GM18873 (cell line): ENCODE measurements at regions not wholly inside any gene's neighbourhood (a gene's known extent, or its start where the extent isn't known, plus 50 kb on each side); places are given as distances from the start of the nearest gene placed in this dataset.

Source experiments
- ATAC-seq: cut with Tn5 transposase; IDR thresholded peaks from one replicate; pipeline ENCODE4 v1.9.1; 2021; ENCODE audit warnings: mild to moderate bottlenecking, moderate library complexity, moderate number of reproducible peaks; ENCODE audit not compliant: unreplicated experiment, low FRiP score

DNA sequence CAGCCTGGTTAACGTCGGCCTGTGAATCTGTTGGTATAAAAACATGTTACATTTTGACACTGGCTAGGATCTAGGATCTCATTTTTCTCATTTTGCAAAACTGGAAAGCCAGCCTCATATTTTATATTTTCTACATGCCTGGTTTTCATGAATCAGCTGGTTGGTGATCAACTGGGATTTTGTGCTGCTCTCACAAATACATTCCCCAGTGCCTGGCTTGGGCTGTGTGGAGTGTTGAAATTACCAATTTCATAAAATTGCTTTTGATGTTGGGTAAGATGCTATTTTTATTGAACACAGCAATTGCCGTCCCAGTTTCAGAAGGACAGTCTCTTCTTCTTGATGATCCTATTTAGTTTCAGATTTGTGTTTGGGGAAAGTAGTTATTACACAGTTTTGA, 604.3 kb downstream of the TAFA4 start:
- no peak for ATAC-seq

DNA sequence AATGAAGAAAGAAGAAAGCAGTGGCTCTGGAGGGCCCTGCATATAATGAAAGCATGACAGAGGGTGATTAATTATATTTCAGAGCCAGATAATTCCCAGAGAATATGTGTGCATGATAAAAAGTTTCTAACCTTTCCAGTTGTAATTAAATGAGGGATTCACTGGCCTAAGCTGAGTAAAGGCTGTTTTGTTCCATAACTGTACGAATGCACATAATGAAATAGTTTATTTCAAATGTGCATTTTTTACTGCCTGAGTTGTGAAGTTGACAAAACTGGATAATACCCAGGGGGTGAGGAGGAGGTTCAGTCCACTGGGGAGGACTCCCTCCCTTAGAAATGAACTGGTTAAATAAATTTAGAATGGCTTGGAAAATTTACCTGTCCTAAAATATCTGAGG, 616.4 kb downstream of the TAFA4 start:
- ATAC-seq: no peak

DNA sequence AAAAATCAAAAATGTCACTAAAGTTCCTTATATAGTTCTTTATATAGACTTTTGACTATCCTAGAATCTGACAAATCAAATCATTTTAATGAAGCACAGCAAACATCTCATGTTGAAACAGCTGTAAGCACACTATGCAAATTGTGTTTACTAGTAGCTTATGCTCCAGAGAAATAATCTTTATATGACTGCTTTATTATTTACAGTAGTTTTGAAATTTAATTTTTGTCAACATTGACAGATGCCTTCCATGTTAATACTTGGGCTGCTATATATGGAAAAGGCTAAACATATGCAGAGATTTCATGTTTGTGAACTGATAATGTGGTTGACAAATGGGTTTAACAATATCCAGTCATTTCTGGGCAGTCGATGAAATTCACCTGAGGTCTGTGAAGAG, 616.8 kb downstream of the TAFA4 start:
- ATAC-seq: no peak

DNA sequence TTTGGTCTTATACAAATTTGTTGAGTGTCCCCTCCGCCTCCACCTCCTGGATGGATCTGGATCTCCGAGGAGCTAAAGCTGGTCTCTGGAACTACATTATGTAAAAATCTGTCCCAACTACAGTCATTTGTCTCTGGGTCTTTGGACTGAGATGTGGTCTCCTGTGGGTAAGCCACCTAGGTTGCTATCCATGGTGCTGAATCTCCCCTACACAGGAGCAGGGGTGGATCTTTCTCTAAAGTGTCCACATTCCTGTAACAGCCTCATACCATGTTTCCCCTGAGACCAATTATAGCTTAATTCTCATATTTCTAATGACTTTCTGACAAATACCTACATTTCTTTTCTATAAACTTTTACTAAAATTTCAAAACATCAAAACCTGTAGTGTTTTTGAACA, 625.8 kb downstream of the TAFA4 start:
- ATAC-seq: no peak

DNA sequence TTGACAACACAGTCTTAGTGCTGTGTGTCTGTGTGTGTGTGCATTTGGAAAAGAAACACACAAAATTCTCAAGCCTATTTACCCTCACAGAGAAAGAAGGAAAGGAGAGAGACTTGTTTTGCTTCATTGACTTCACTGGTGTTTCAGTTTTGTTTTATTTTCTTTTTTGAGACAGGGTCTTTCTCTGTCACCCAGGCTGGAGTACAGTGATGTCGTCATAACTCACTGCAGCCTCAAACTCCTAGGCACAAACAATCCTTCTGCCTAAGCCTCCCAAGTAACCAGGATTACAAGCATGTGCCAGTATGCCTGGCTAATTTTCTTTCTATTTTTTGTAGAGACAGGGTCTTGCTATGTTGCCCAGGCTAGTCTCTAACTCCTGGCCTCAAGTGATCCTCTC, 636.9 kb downstream of the TAFA4 start:
- ATAC-seq: no peak

DNA sequence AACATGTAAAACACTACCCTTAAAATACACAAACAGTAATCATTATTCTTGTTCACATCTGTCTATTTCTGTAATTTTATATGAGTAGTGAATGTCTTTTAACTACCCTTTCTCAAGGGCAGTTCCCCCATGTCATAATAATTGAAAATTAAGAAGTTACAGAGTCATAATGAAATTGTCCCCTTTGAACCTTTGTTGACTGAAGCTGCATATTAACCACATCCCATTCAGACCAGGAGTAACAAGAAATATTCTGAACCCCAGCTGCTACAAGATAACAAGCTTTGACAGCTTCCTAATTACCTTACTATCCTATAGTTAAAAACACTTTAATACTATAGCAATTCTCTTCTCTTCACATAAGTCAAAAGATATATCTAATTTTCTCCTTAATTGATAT, 635.9 kb upstream of the SUCLG2 start:
- ATAC-seq: no peak

DNA sequence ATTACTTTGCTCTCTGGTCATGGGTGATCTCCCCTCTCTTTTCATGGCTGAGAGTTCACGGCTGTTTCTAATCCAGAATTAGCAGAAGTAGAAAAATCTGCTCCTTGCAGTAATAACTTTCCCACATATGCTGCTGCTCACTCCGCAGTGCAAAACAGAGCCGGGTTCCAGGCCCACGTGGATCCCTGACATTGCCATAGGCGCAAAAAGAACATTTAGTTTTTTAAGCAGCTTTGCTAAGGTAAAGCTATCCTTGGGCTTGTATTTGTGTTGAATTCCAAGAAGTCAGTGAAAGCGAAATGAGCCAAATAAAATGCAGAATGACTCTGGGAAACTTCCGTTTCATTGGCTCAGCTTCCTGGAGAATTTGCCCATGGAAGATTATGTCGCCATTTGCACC, 633.7 kb upstream of the SUCLG2 start:
- no peak for ATAC-seq

DNA sequence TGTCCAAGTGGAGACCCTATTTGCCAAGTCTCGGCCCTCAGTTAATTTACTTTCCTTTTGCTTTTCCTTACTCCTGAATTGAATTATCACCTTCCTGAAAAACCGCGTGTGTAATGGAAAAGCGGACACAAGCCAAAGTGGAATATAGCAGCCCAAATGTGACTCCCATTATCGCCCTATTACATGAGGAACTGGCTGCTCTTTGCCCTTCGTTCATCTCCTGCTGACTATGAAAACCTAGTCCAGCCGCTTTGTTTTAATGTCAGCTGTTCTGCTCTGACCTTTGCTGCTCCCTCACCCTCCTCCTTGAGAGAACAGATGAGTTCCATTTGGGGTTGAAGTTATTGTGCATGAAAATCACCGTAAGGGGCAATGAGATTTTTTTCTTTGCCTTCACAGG, 632.7 kb upstream of the SUCLG2 start:
- ATAC-seq: no peak

DNA sequence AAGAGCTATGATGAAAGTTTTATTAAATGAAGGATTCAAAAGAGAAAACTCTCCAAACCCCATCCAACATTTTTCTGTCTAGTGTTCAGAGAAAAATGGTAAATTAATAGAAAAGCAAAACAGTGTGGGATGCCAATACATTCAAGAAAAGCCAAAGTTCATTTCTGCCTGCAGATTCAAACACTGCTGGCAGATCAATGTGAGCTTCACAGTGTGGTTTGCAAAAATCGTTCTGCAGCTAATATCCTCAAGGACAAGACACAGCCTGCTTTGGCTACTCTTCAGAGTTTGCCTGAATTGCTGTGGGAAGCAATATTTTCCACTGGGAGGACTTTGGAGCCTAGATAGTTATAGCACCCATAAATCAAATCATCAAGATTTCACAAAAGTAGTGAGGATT, 619.9 kb upstream of the SUCLG2 start:
- no peak for ATAC-seq

DNA sequence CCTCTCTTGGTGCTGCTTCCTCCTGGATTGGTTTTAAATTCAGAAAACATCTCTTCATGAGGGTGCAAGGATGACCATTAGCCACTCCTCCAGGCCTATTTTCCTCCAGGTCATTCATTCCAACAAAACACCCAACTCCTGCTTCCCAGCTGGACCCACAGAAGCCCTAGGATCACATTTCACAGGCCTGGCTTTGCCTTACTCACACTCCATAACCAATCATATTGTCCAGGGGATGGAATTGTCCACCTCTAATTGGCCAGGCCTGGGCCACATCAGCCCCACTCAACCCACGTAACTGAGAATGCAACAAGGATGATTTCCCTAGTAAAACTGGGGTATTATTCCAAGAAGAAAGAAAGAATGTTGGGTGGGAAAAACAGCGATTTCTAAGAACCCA, 616.7 kb upstream of the SUCLG2 start:
- no peak for ATAC-seq

DNA sequence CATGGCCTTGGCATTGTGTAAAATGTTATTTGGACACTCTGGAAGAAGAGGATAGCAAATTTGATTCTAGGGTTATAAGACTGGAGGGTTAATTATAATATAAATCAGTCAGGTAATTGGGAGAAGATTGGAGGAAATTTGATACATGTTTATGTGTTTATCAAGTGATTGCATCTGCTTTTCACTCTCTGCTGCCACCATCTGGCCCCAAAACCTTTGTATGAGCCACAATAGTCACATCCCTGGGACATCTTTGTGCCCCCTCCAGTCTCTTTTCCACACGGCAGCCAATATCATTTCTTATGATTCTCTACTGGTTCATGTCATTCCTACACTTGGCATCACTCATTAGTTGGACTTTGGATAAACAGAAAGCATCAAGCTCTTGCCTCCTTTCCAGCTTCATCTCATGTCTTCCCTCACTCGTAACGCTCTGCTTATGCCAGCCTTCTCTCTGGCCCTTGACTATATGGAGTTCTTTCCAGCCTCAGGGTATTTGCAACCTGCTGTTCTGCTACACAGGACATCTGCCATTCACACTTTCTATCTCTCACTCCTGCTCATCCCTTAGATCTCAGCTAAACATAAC, 602.3 kb upstream of the SUCLG2 start:
- no peak for ATAC-seq

DNA sequence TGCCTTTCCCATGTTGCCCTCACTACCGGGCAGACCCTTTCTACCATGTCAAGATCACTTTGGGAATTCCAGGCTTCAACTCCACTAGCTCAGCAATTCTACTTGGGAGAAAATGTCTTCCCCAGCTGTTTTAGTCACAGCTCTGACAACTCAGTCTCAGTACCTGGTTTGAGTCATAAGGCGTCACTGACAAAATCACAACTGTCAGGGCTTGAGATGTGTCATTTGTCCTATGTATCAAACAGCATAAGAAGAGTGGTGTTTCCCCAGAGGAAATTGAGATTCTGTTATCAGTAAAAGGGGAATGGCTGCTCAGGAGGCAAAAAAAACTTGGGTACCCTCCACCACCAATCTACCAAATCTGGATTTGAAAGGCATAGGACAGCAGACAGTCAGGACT, 594.9 kb upstream of the SUCLG2 start:
- no peak for ATAC-seq

DNA sequence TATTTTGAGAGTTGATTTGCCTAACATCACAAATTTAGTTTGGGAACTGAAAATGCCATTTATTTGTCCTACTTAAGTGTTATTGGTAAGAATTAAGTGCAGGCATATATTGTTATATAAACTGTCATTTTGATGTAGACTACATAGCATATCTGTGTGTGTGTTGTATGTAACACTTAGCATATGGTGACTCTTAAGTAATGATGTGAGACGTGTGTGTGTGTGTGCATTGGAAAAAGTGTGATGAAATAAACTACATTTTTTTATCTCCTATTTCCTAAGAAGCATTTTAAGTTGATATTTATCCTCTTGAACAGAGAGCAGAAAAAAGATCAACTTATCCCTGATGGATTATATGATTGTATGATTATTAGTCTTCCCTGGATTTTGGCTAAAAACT, 588.2 kb upstream of the SUCLG2 start:
- no peak for ATAC-seq

DNA sequence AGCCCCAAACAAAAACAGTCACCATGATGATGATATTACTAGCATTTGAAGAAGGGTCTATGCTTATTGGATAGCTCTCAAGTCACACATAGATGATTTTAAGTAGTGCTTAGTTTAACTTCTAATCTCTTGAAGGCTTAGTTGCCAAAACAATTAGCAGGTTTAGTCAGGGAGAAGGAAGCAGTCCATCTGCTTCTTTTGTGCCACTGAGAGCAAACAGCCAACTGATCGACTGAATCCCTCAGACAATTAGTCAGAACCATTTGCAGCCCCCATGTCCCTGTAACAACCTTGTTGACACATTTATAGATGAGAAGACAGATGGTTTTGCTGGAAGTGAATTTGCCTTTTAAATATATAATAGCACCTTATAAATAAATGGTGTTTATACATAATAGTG, 585.1 kb upstream of the SUCLG2 start:
- ATAC-seq: no peak

DNA sequence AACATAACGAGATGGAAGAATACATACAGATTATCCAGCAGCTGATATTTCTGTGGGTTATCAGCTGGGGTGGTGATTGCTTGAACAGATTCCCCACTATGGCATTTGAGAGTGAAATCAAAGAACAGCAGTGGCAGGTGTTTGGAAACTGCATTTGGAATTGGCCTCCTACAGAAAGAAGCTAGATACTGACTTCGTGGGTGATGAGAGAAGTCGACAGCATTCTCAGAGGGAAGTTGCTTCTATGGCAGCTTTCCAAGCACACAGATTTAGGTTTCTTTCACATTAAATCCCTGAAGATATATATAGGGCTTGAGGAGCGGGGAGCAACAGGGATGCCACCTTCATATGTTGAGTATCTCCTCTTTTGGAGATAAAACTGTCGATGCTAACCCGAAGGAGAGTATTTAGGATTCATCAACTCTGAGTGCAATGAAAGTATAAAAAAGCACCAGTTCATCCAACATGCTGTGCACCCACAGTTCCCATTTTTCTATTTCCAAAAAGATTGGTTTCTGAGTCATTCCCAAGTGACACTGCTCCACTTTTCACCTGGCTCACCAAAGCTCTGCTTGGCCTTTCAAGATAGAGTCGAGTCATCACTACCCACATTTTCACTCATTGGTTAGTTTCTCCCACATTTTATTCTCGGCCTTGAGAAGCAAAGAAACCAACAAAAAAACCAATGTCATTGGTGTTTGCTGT, 579.8 kb upstream of the SUCLG2 start:
- ATAC-seq: no peak

DNA sequence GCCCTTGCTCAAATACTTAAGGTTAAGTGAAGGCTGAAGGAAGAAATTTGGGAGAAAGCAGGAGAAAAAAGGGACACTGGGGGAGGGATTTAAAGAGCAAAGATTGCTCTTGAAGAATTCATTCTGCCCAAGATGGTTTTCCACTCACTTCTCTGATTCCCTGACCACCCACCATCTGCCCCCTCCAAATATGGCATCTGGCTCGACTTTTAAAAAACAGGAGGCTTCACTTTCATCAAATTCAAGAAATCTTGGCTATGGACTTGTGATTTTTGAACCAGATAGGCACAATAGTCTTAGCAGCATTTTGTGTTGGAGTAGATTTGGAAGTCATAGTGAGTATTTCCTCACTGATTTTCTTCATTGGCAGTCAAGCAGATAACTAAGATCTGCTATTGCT, 574.4 kb upstream of the SUCLG2 start:
- ATAC-seq: no peak

DNA sequence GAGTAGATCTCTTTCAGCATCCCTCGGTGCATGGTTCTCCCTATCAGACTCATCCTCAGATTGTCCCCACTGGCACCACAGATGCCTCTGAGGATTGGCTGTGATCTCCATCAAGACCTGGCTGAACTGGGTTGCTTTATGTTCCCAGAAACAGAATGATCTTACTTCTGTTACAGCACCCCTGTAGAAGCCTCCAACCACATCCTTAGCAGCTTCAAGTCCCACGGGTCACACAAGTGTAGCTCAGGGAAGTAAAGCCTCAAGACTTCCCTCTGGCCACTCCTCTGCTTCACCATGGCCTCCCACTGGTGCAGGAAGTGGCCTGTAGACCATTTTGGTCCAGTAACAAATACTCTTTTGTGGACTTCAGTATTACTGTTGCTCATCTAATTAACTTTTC, 566.4 kb upstream of the SUCLG2 start:
- no peak for ATAC-seq

DNA sequence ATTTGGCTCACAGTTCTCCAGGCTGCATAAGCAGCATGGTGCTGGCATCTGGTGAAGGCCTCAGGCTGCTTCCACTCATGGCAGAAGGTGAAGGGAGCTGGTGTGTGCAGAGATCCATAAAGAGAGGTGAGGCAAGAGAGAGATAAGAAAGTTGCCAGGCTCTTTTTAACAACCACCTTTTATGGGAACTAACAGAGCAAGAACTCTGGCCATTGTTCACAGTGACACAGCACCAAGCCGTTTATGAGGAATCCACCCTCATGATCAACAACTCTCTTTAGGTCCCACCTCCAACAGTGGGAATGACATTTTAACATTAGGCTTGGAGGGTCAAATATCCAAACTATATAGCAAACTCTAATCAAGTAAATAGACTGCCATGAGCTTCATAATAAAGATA, 557.2 kb upstream of the SUCLG2 start:
- ATAC-seq: no peak

DNA sequence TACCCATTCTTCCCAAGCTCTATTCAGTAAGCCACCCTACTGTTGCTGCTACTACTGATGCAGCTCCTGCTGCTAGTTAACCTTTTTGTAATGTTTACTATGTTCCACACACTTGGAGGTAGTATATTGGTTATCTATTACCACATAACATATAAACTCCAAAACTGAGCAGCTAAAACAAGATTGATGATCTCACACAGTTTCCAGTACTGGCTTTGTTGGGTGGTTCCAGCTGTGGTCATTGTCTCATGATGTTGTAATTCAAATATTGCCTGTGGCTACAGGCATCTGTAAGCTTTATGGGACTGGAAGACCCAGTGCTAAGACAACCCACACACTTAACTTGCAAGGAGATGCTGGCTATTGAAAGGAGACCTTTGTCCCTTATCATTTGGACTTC, 556.2 kb upstream of the SUCLG2 start:
- ATAC-seq: no peak

DNA sequence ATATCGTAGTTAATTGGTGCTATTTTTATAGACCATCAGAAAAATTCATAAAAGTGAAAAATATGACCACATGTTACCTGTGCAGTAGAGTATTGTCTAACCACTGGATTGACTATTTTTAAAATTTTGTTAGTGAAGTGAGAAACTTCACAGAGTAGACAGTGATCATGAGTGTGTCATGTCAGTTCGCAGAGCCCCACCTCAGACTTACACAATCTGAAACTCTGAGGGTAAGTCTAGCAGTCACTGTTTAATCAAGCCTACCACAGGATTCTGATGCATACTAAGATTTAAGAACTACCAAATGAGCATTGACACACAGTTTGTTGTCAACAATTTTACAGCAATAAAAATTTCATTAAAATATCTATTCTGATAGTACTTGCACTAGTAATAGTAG, 552.9 kb upstream of the SUCLG2 start:
- no peak for ATAC-seq

DNA sequence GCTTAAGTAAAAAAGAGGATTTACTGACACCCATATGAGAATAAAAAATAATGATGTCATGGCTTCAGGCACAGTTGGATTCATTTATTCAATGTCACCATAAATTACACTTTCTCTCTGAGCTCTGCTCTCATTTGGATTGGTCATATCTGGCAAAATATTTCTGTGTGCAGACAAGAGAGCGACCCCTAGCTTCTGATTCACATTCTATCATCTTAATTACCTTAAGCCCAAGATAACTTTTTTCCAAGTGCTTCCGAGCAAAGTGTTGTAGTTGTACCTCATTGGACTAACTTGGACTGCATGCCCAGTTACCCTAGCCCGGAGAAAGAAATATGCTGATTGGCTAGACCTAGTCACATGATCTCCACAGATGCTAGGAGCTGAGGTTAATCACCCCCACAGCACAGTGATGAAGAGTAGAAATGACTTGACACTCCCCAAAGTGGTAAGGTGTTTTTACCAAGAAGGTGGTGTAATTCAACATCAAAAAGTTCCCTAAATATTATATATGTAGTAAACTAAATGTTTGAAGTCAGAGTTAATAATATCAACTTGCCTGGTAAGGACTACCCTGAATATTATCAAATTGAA, 552.2 kb upstream of the SUCLG2 start:
- no peak for ATAC-seq

DNA sequence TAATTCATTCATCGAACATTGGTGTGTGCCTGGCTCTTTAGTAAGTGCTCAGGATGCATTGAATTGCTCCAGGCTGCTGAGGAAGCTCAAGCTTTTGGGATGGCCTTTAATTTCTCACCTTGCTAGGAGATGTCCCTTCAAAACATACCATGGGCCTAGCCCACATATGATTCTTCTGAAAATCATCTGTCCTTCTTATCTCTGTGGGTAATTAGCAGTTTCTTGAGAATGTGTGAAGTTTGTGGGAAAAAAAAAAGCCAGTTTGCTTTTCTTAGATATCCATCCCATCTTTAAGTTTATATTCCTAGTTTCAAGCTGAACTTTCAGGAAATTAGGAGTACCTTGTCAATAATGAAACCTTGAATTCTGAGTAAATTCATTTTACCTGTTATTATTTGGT, 532.3 kb upstream of the SUCLG2 start:
- no peak for ATAC-seq
